ENCODE measurements at regions not wholly inside any gene's neighbourhood (a gene's known extent, or its start where the extent isn't known, plus 50 kb on each side); places are given as distances from the start of the nearest gene placed in this dataset.

DNA sequence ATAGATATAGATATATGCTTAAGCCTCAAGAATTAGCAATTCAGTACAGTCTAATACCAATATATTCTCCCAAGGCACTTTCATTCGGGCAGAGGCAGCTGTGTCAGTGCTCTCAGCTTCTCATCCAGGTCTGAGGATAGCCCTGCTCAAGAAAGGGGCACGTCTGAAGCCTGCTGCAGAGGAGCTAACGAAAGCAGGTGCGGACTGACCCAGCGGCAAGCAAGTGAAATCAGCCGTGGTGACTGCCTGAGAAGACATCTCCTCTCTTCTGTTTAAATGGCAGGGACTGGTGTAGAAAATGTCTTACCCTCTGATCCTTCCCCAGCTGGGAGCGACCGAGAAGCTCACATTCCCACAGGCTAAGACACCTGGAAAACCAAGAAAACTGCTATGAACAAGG, 468.6 kb downstream of the BRD1 start:
- H3K27me3 ChIP-seq (replicated peaks; ENCODE audit: control insufficient read depth, insufficient read depth, low read length): no peaks in the 10 kb centered on the region
- no peak for DNase-seq (ENCODE audit: extremely low read depth, insufficient read length)
- TF ChIP-seq, protein P1, sequence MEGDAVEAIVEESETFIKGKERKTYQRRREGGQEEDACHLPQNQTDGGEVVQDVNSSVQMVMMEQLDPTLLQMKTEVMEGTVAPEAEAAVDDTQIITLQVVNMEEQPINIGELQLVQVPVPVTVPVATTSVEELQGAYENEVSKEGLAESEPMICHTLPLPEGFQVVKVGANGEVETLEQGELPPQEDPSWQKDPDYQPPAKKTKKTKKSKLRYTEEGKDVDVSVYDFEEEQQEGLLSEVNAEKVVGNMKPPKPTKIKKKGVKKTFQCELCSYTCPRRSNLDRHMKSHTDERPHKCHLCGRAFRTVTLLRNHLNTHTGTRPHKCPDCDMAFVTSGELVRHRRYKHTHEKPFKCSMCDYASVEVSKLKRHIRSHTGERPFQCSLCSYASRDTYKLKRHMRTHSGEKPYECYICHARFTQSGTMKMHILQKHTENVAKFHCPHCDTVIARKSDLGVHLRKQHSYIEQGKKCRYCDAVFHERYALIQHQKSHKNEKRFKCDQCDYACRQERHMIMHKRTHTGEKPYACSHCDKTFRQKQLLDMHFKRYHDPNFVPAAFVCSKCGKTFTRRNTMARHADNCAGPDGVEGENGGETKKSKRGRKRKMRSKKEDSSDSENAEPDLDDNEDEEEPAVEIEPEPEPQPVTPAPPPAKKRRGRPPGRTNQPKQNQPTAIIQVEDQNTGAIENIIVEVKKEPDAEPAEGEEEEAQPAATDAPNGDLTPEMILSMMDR (IDR thresholded peaks at IDR 0.05; ENCODE audit: insufficient read depth, low read length, poor library complexity, severe bottlenecking): no peak

DNA sequence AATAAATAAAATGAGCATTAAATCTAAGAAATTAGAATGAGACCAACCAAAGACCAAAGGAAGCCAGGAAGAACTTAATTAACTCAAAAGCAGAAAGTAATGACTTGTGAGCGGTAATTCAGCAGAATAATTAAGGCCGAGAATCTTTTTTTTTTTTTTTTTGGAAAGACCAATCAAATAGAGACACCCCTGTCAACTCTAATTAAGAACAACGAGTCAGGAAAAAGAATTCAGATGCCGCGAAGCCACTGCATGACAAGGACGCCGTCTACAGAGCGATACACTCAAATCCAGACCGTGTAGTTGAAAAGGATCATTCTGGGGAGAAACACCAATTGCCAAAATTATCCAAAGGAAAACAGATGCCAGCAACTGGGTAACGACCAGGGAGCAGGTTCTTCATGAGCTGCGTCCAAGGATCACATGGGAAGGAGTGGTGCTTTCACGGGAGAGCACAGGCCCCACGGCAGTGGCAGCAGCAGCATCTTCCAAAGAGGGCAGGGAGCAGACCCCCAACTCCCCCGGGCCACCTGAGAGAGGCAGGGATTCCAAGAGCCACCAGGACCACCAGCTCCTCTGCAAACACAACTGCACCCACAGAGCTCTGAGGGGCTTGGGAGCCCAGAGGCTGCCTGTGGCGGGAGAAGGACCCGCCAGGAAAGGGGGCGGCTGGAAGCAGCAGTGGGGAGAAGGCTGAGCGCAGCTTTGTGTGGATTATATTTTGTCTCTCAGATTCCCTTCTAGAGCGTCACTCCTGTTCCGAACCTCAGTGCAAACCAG, 469.8 kb downstream of the BRD1 start:
- H3K27me3 ChIP-seq (replicated peaks; ENCODE audit: control insufficient read depth, insufficient read depth, low read length): no peaks in the 10 kb centered on the region
- H3K36me3 ChIP-seq (ENCODE audit: control insufficient read depth, insufficient read depth, low read length): no peaks in the 10 kb centered on the region
- TF ChIP-seq, protein P1 (IDR thresholded peaks at IDR 0.05; ENCODE audit: insufficient read depth, low read length, poor library complexity, severe bottlenecking): no peak
- DNase-seq (ENCODE audit: extremely low read depth, insufficient read length): no peak
- no peak overlapping the region for H3K4me3 ChIP-seq (replicated peaks; ENCODE audit: low read depth, low read length)

More for the DNA sequence above, 468.6 kb downstream of the BRD1 start:
- H3K4me3 ChIP-seq (replicated peaks; ENCODE audit: low read depth, low read length): no peak overlapping the region
- H3K36me3 ChIP-seq (ENCODE audit: control insufficient read depth, insufficient read depth, low read length): no peaks in the 10 kb centered on the region

DNA sequence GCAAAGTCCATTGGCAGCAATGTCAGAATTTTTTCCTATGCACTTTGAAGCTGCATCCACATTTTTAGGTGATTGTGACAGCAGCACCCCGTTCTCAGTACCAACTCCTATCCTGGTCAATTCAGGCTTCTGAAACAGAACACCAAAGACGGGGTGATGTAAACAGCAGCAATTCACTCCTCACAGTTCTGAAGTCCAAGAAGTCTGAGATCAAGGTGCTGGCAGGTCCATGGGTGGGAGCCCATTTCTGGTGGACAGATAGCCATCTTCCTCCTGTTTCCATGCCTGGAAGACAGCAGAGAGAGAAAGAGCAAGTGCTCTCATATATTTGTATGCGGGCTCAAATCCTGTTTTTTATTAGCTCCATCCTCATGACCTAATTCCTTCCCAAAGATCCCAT, 471.2 kb downstream of the BRD1 start:
- no peaks in the 10 kb centered on the region for H3K36me3 ChIP-seq (ENCODE audit: control insufficient read depth, insufficient read depth, low read length)
- DNase-seq (ENCODE audit: extremely low read depth, insufficient read length): no peak
- no peak overlapping the region for H3K4me3 ChIP-seq (replicated peaks; ENCODE audit: low read depth, low read length)
- no peaks in the 10 kb centered on the region; the same call in 1 of the 2 replicates for H3K27me3 ChIP-seq (replicated peaks; ENCODE audit: control insufficient read depth, insufficient read depth, low read length)
- TF ChIP-seq, protein P1 (IDR thresholded peaks at IDR 0.05; ENCODE audit: insufficient read depth, low read length, poor library complexity, severe bottlenecking): no peak

DNA sequence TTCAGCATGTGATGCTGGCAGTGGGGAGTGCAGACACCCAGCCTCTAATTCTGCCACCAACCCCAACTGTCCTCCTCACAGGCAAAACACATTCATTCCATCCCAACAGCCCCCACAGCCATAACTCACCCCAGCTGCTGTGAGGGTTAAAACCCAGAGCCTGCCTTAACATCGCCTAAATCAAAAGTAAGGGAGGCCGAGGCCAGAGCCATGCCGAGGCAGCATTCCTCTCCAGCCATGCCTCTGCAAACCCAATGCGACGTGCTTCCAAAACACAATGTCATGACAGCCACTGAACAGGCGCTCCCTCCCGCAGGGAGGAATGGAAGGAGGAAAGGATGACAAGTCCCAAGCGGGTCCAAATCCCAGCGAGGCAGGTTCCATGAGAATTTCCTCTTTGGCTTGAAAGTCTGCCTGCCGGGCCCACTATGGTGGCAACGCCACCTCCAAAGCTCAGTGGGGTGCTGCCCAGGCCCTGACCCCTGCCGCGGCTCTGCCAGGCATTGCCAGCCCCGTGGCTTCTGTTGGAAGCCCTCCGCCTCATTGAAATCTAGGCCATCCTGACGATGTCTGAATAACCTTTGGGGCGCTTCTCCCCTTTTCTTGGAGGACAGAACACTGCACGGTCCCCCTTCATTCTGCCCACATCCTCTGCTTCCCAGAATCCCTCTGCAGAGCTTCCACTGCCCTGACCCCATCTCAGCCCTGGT, 472.3 kb downstream of the BRD1 start:
- TF ChIP-seq, protein P1 (IDR thresholded peaks at IDR 0.05; ENCODE audit: insufficient read depth, low read length, poor library complexity, severe bottlenecking): no peak
- no peaks in the 10 kb centered on the region for H3K36me3 ChIP-seq (ENCODE audit: control insufficient read depth, insufficient read depth, low read length)
- no peak overlapping the region for H3K4me3 ChIP-seq (replicated peaks; ENCODE audit: low read depth, low read length)
- no peaks in the 10 kb centered on the region; the same call in 1 of the 2 replicates for H3K27me3 ChIP-seq (replicated peaks; ENCODE audit: control insufficient read depth, insufficient read depth, low read length)
- no peak for DNase-seq (ENCODE audit: extremely low read depth, insufficient read length)

DNA sequence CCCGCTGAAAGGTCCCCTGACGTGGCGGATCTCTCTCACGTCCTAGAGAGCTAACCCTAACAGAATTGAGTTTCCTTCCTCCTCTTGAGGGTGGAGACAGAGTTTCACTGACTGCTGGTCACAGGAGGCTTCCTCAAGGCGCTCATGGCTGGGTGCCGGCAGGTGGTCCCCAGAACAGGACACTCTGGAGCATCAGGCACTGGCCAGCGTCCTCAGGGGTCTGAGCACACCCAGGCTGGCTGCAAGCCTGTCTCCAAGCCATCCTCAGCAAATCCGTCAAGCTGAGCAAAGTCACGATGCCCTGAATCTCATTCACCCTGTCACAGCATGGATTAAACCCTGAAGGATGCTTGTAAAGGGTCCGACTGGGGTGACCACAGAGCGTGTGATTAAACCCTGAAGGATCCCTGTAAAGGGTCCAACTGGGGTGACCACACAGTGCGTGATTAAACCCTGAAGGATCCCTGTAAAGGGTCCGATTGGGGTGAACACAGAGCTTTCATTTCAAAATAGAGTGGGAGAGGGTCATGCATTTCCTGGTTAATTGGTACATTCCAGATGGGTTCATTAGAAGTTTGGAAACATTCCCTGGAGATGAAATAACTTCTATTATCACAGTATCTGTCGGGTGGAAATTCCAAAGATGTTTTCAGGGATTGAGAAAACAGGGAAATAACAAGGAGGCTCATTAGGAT, 473.0 kb downstream of the BRD1 start:
- DNase-seq (ENCODE audit: extremely low read depth, insufficient read length): no peak
- TF ChIP-seq, protein P1 (IDR thresholded peaks at IDR 0.05; ENCODE audit: insufficient read depth, low read length, poor library complexity, severe bottlenecking): no peak
- Histone ChIP-seq H3K4me3 (replicated peaks; ENCODE audit: low read depth, low read length) (no peak overlapping the region), H3K27me3 (replicated peaks; ENCODE audit: control insufficient read depth, insufficient read depth, low read length) (no peaks in the 10 kb centered on the region; the same call in 1 of the 2 replicates), H3K36me3 (ENCODE audit: control insufficient read depth, insufficient read depth, low read length) (no peaks in the 10 kb centered on the region)
